GM19239 (cell line): ENCODE measurements at regions not wholly inside any gene's neighbourhood (a gene's known extent, or its start where the extent isn't known, plus 50 kb on each side); places are given as distances from the start of the nearest gene placed in this dataset.
"Not testable (repeated sequence)": the region's sequence is repeated elsewhere in the genome, so short reads cannot be mapped to it uniquely, and the experiment has no call there.

Source experiments
- DNase-seq: peaks from one replicate; pipeline ENCODE4 v3.0.0; 2011; ENCODE audit warnings: low spot score; ENCODE audit not compliant: insufficient read length
- FAIRE-seq: peaks from 2 replicates; lab custom pipeline; 2011; peaks lifted over from hg19 to GRCh38; lab: Jason Lieb, UNC

GRCh38 chr5:173667702-173668101, 51.3 kb upstream of the BOD1 start:
- no peak for FAIRE-seq
- DNase-seq: no peak

GRCh38 chr5:173668245-173668800, 51.9 kb upstream of the BOD1 start:
- FAIRE-seq: no peak
- DNase-seq: no peak

- FAIRE-seq (no peak), DNase-seq (no peak)
Observed at GRCh38 chr5:173668910-173669309, 52.5 kb upstream of the BOD1 start.

GRCh38 chr5:173669483-173669882, 53.0 kb upstream of the BOD1 start:
- no peak for FAIRE-seq
- no peak for DNase-seq

- FAIRE-seq (no peak), DNase-seq (no peak)
Observed at GRCh38 chr5:173670130-173670651, 53.7 kb upstream of the BOD1 start.

GRCh38 chr5:173670791-173671120, 54.3 kb upstream of the BOD1 start:
- DNase-seq (no peak), FAIRE-seq (no peak)

GRCh38 chr5:173671121-173671949, 54.9 kb upstream of the BOD1 start:
- FAIRE-seq (no peak), DNase-seq (no peak)

GRCh38 chr5:173672166-173672565, 55.7 kb upstream of the BOD1 start:
- FAIRE-seq (no peak), DNase-seq (no peak)

- no peak for FAIRE-seq
Observed at GRCh38 chr5:173672891-173673290, 56.4 kb upstream of the BOD1 start.

GRCh38 chr5:173673295-173674101, 57.0 kb upstream of the BOD1 start:
- FAIRE-seq (no peak), DNase-seq (no peak)

More at GRCh38 chr5:173672891-173673290, 56.4 kb upstream of the BOD1 start:
- no peak for DNase-seq

- FAIRE-seq: no peak
Observed at GRCh38 chr5:173675287-173675996, 59.0 kb upstream of the BOD1 start.

GRCh38 chr5:173676375-173676774, 59.9 kb upstream of the BOD1 start:
- FAIRE-seq (no peak), DNase-seq (no peak)

More at GRCh38 chr5:173675287-173675996, 59.0 kb upstream of the BOD1 start:
- no peak for DNase-seq

- FAIRE-seq (no peak), DNase-seq (no peak)
Observed at GRCh38 chr5:173677125-173677672, 60.7 kb upstream of the BOD1 start.

GRCh38 chr5:173679909-173680630, 63.6 kb upstream of the BOD1 start:
- FAIRE-seq (peak; percentile 87), DNase-seq (no peak)

GRCh38 chr5:173680660-173681242, 64.3 kb upstream of the BOD1 start:
- peak; percentile 92 for FAIRE-seq
- no peak for DNase-seq

- no peak for DNase-seq
- FAIRE-seq: peak; percentile 40
Observed at GRCh38 chr5:173682313-173682712, 65.9 kb upstream of the BOD1 start.

GRCh38 chr5:173684535-173684934, 68.1 kb upstream of the BOD1 start:
- FAIRE-seq: not testable (repeated sequence)

GRCh38 chr5:173686950-173687349, 70.5 kb upstream of the BOD1 start:
- DNase-seq: no peak
- no peak for FAIRE-seq

More at GRCh38 chr5:173684535-173684934, 68.1 kb upstream of the BOD1 start:
- DNase-seq: not testable (repeated sequence)

GRCh38 chr5:173688703-173689102, 72.3 kb upstream of the BOD1 start:
- DNase-seq (no peak), FAIRE-seq (no peak)
